Kasumi-1 (cell line): ENCODE measurements at regions not wholly inside any gene's neighbourhood (a gene's known extent, or its start where the extent isn't known, plus 50 kb on each side); places are given as distances from the start of the nearest gene placed in this dataset.
A peak's percentile ranks its signal among the peaks of the same experiment; 100 is the strongest.
"Not testable (repeated sequence)": the region's sequence is repeated elsewhere in the genome, so short reads cannot be mapped to it uniquely, and the experiment has no call there.

Experiments used
- DNase-seq, 2 experiments: peaks; one replicate each; lab custom pipeline; 2025; lab: John Stamatoyannopoulos, UW

GRCh38 chr14:46147452-46147851 lies 504.1 kb downstream of the RPL10L start:
- DNase-seq: no peak

- DNase-seq: no peak
These were observed 504.6 kb downstream of the RPL10L start for GRCh38 chr14:46147024-46147423.

- no peak for DNase-seq
These were observed 511.1 kb downstream of the RPL10L start for GRCh38 chr14:46140445-46140844.

- DNase-seq: no peak
These were observed 511.9 kb downstream of the RPL10L start for GRCh38 chr14:46139649-46140048.

- no peak for DNase-seq
These were observed 513.8 kb downstream of the RPL10L start for GRCh38 chr14:46137786-46138185.

GRCh38 chr14:46136456-46136855 lies 515.1 kb downstream of the RPL10L start:
- no peak for DNase-seq

- no peak for DNase-seq
These were observed 543.4 kb downstream of the RPL10L start for GRCh38 chr14:46108228-46108627.

- not testable (repeated sequence) for DNase-seq
These were observed 550.7 kb downstream of the RPL10L start for GRCh38 chr14:46100901-46101300.

GRCh38 chr14:46091819-46092218 lies 559.8 kb downstream of the RPL10L start:
- no peak for DNase-seq

GRCh38 chr14:46087604-46088003 lies 564.0 kb downstream of the RPL10L start:
- no peak for DNase-seq

GRCh38 chr14:46074061-46074460 lies 577.5 kb downstream of the RPL10L start:
- DNase-seq: no peak

GRCh38 chr14:46063872-46064271 lies 587.7 kb downstream of the RPL10L start:
- no peak for DNase-seq

GRCh38 chr14:46058964-46059563 lies 592.5 kb downstream of the RPL10L start:
- no peak for DNase-seq

- no peak for DNase-seq
These were observed 593.8 kb downstream of the RPL10L start for GRCh38 chr14:46057799-46058198.

GRCh38 chr14:46054526-46054925 lies 597.1 kb downstream of the RPL10L start:
- DNase-seq: no peak

GRCh38 chr14:46053221-46053620 lies 598.4 kb downstream of the RPL10L start:
- DNase-seq: no peak

GRCh38 chr14:46051796-46052195 lies 599.8 kb downstream of the RPL10L start:
- DNase-seq: no peak

GRCh38 chr14:46048127-46048526 lies 603.5 kb downstream of the RPL10L start:
- peak; percentile 9 to 11 for DNase-seq

GRCh38 chr14:46036099-46036498 lies 615.5 kb downstream of the RPL10L start:
- no peak for DNase-seq

GRCh38 chr14:46034305-46034704 lies 617.3 kb downstream of the RPL10L start:
- DNase-seq: no peak

- no peak for DNase-seq
These were observed 632.6 kb downstream of the RPL10L start for GRCh38 chr14:46018846-46019420.

- no peak for DNase-seq
These were observed 643.2 kb downstream of the RPL10L start for GRCh38 chr14:46008348-46008747.

- DNase-seq: no peak
These were observed 653.0 kb downstream of the RPL10L start for GRCh38 chr14:45998554-45998953.

GRCh38 chr14:45990252-45990651 lies 661.3 kb downstream of the RPL10L start:
- peak; percentile 14 to 50 for DNase-seq
